Spleen (tissue), 11 donors: ENCODE measurements at regions not wholly inside any gene's neighbourhood (a gene's known extent, or its start where the extent isn't known, plus 50 kb on each side); places are given as distances from the start of the nearest gene placed in this dataset.
A peak's percentile ranks its signal among the peaks of the same experiment; 100 is the strongest.

Experiments
- DNase-seq: peaks from one replicate; pipeline ENCODE4 v3.0.0-alpha.2; 2020
- H3K27ac ChIP-seq, 8 donors: fragments of 200-600 bp; sonication (generic) in 7 of 8; 1 replicate in 4 of 8; 2 replicates in 4 of 8; pipeline versions ENCODE4 v1.5.0 to v1.8.0; 2016 to 2021; ENCODE audit warnings: inconsistent platforms in 4 of 8, mild to moderate bottlenecking in 4 of 8, moderate library complexity in 1 of 8
- H3K27me3 ChIP-seq, 7 donors: fragments of 200-600 bp; sonication (generic) in 6 of 7; replicated peaks in 1 of 7; 1 replicate in 4 of 7; 2 replicates in 3 of 7; pipeline versions ENCODE4 v1.5.0 to v1.8.0; 2016 to 2021; ENCODE audit warnings: inconsistent platforms in 3 of 7, mild to moderate bottlenecking in 1 of 7
- H3K36me3 ChIP-seq, 6 donors: fragments of 200-600 bp; sonication (generic) in 5 of 6; 1 replicate in 4 of 6; 2 replicates in 2 of 6; pipeline versions ENCODE4 v1.5.0 to v1.8.0; 2016 to 2021; ENCODE audit warnings: inconsistent platforms in 2 of 6
- H3K4me1 ChIP-seq, 6 donors: fragments of 200-600 bp; sonication (generic) in 5 of 6; 1 replicate in 3 of 6; 2 replicates in 3 of 6; pipeline versions ENCODE4 v1.5.0 to v1.8.0; 2016 to 2021; ENCODE audit warnings: inconsistent platforms in 3 of 6
- H3K4me3 ChIP-seq, 8 donors: fragments of 200-600 bp; sonication (generic) in 7 of 8; 1 replicate in 4 of 8; 2 replicates in 4 of 8; pipeline versions ENCODE4 v1.5.0 to v1.8.0; 2016 to 2021; ENCODE audit warnings: inconsistent platforms in 4 of 8, mild to moderate bottlenecking in 4 of 8, moderate library complexity in 2 of 8
- H3K9me3 ChIP-seq, 8 donors: fragments of 200-600 bp; sonication (generic) in 7 of 8; 1 replicate in 4 of 8; 2 replicates in 4 of 8; pipeline versions ENCODE4 v1.5.0 to v1.8.0; 2016 to 2021; ENCODE audit warnings: inconsistent platforms in 4 of 8
- CTCF ChIP-seq, 11 experiments: fragments of 200-600 bp in 7 of 11; fragments of 450-650 bp in 4 of 11; sonication (generic) in 4 of 11; IDR thresholded peaks in 8 of 11; conservative IDR thresholded peaks in 3 of 11; 1 replicate in 7 of 11; 2 replicates in 4 of 11; pipeline versions ENCODE4 v1.4.0 to v1.8.0; 2016 to 2021; ENCODE audit warnings: antibody characterized with exemption in 11 of 11, inconsistent platforms in 4 of 11, mild to moderate bottlenecking in 1 of 11
- POLR2A ChIP-seq, 3 donors: fragments of 450-650 bp; IDR thresholded peaks; one replicate each; pipeline ENCODE4 v1.5.1; 2017; ENCODE audit warnings: antibody characterized with exemption in 3 of 3, mild to moderate bottlenecking in 1 of 3
- POLR2AphosphoS5 ChIP-seq, 3 donors: sonication (generic); formaldehyde crosslinking; IDR thresholded peaks; one replicate each; pipeline ENCODE4 v1.5.1; 2017; ENCODE audit warnings: antibody characterized with exemption in 3 of 3
- WGBS, 5 donors: extraction: QIAGEN DNeasy Blood & Tissue Kit in 3 of 5; methylation state at CpG; one replicate each; pipeline versions ENCODE4 v1.1.5 to v1.1.7; 2013 to 2018; 5-methylcytosine and 5-hydroxymethylcytosine counted together
- intact Hi-C: fragments of 100-400 bp; cut with DNase I; formaldehyde crosslinking; loops from one replicate; pipeline ENCODE4 v1.15.0; 2023; ENCODE audit warnings: low total_unique reads
- donor health status: healthy with polysubstance abuse.
- donor health status: DM: no; HTN: no; CAD: no; lungs with moderate emphysema.
- donor health status: DM: no; HTN: no; CAD: no.
- donor health status: Bipolar disorder and iron deficiency.
- donor health status: healthy.
- donor health status: DM: no; HTN: no; CAD: no.
- donor health status: DM: yes; HTN: yes; CAD: no.

DNA sequence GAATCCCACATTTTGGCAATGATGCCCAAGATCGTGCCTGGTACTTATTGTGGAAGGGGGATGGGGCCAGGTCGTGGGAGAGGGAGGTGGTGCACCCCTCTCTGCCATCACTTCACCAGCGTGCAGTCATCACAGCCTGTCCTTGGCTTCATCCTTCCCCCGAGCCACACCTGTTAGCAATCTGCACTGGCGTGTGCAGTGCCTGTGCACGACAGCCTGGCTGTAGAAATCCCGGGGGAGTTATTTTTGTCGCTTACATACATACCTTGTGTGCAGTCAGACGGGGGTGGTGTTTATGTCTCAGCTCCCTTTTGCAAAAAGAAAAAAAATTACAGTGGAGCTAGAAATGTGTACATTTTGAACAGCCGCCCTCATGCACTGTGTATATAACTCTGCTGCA lies 216.0 kb downstream of the TLE3 start:
- H3K27ac ChIP-seq, result peak overlapping the region in 2 of 8 donors; percentile 47 to 55
- H3K27me3 ChIP-seq, result peaks cover 0 to 59% (median 0%) of the 10 kb centered on the region in 7 donors
- TF ChIP-seq POLR2AphosphoS5 (IDR thresholded peaks at IDR 0.05) (peak in 1 of 3 donors; percentile 62), POLR2A (IDR thresholded peaks at IDR 0.05) (no peak)
- peaks cover 0 to 21% (median 11%) of the 10 kb centered on the region in 6 donors for H3K4me1 ChIP-seq
- WGBS, 5 donors, result 43 to 60% (median 54%) methylated on average over 10 of the region's 10 CpGs
- no peak for DNase-seq
- H3K4me3 ChIP-seq, result no peak overlapping the region
- no peaks in the 10 kb centered on the region for H3K36me3 ChIP-seq
- intact Hi-C loops, result no loop called here
- H3K9me3 ChIP-seq, result peaks cover 0 to 5% (median 0%) of the 10 kb centered on the region in 8 donors

GRCh38 chr15:69883306-69883705 lies 214.4 kb downstream of the TLE3 start:
- Histone ChIP-seq H3K9me3 (peaks cover 0 to 5% (median 0%) of the 10 kb centered on the region in 8 donors), H3K4me3 (no peak overlapping the region), H3K36me3 (no peaks in the 10 kb centered on the region), H3K27ac (no peak overlapping the region), H3K27me3 (peaks cover 0 to 63% (median 0%) of the 10 kb centered on the region in 7 donors), H3K4me1 (peaks cover 0 to 21% (median 11%) of the 10 kb centered on the region in 6 donors)
- DNase-seq, result no peak
- intact Hi-C loops, result no loop called here
- TF ChIP-seq POLR2A (IDR thresholded peaks at IDR 0.05), result no peak
- TF ChIP-seq CTCF (IDR thresholded peaks at IDR 0.05 in 8 of 11, conservative IDR thresholded peaks at IDR 0.05 in 3 of 11), result no peak
- TF ChIP-seq POLR2AphosphoS5 (IDR thresholded peaks at IDR 0.05), result no peak
- 90 to 97% (median 95%) methylated on average over 2 of the region's 2 CpGs for WGBS, 5 donors

- DNase-seq, result no peak
- H3K4me1 ChIP-seq, result peaks cover 0 to 21% (median 11%) of the 10 kb centered on the region in 6 donors
- no peak overlapping the region for H3K4me3 ChIP-seq
- H3K27ac ChIP-seq, result no peak overlapping the region
- no peaks in the 10 kb centered on the region for H3K36me3 ChIP-seq
- TF ChIP-seq POLR2A (IDR thresholded peaks at IDR 0.05) (no peak), POLR2AphosphoS5 (IDR thresholded peaks at IDR 0.05) (no peak), CTCF (IDR thresholded peaks at IDR 0.05 in 8 of 11, conservative IDR thresholded peaks at IDR 0.05 in 3 of 11) (no peak)
- 80 to 89% (median 83%) methylated on average over 19 of the region's 19 CpGs for WGBS, 5 donors
- intact Hi-C loops, result no loop called here
- peaks cover 0 to 63% (median 0%) of the 10 kb centered on the region in 7 donors for H3K27me3 ChIP-seq
- peaks cover 0 to 5% (median 0%) of the 10 kb centered on the region in 8 donors for H3K9me3 ChIP-seq
Observed at GRCh38 chr15:69885173-69885955, 212.4 kb downstream of the TLE3 start.

GRCh38 chr15:69887009-69887408 lies 210.7 kb downstream of the TLE3 start:
- Histone ChIP-seq H3K36me3 (no peaks in the 10 kb centered on the region), H3K27ac (no peak overlapping the region), H3K4me1 (peaks cover 0 to 5% (median 0%) of the 10 kb centered on the region in 6 donors), H3K4me3 (no peak overlapping the region), H3K9me3 (peaks cover 0 to 13% (median 0%) of the 10 kb centered on the region in 8 donors), H3K27me3 (peaks cover 0 to 55% (median 0%) of the 10 kb centered on the region in 7 donors)
- intact Hi-C loops, result no loop called here
- DNase-seq, result no peak
- WGBS, 5 donors, result 26 to 52% (median 40%) methylated on average over 4 of the region's 4 CpGs
- TF ChIP-seq POLR2A (IDR thresholded peaks at IDR 0.05), result no peak
- TF ChIP-seq POLR2AphosphoS5 (IDR thresholded peaks at IDR 0.05), result no peak
- no peak for TF ChIP-seq CTCF (IDR thresholded peaks at IDR 0.05 in 8 of 11, conservative IDR thresholded peaks at IDR 0.05 in 3 of 11)
